ENCODE measurements at regions not wholly inside any gene's neighbourhood (a gene's known extent, or its start where the extent isn't known, plus 50 kb on each side); places are given as distances from the start of the nearest gene placed in this dataset.

GRCh38 chr7:22655781-22656180 is 71.2 kb upstream of the IL6 start:
- DNase-seq, result no peak

- DNase-seq, result no peak
Observed at GRCh38 chr7:22654831-22655230, 72.2 kb upstream of the IL6 start.

- DNase-seq, result peak; percentile 78
Observed at GRCh38 chr7:22653951-22654350, 73.0 kb upstream of the IL6 start.

GRCh38 chr7:22651534-22652243 is 75.3 kb upstream of the IL6 start:
- no peak for DNase-seq

- no peak for DNase-seq
Observed at GRCh38 chr7:22651036-22651435, 76.0 kb upstream of the IL6 start.

- no peak for DNase-seq
Observed at GRCh38 chr7:22649686-22650085, 77.3 kb upstream of the IL6 start.

GRCh38 chr7:22647451-22648257 is 79.3 kb upstream of the IL6 start:
- DNase-seq, result no peak

GRCh38 chr7:22645418-22646181 is 81.4 kb upstream of the IL6 start:
- DNase-seq, result no peak

GRCh38 chr7:22642454-22642853 is 84.5 kb upstream of the IL6 start:
- DNase-seq, result no peak

GRCh38 chr7:22640269-22640668 is 86.7 kb upstream of the IL6 start:
- DNase-seq, result no peak

GRCh38 chr7:22639396-22639795 is 87.6 kb upstream of the IL6 start:
- no peak for DNase-seq

GRCh38 chr7:22635349-22635748 is 91.7 kb upstream of the IL6 start:
- DNase-seq, result no peak

- no peak for DNase-seq
Observed at GRCh38 chr7:22633954-22634474, 93.0 kb upstream of the IL6 start.

- DNase-seq, result no peak
Observed at GRCh38 chr7:22633286-22633953, 93.6 kb upstream of the IL6 start.

GRCh38 chr7:22632674-22633073 is 94.3 kb upstream of the IL6 start:
- no peak for DNase-seq

GRCh38 chr7:22631730-22632129 is 95.3 kb upstream of the IL6 start:
- no peak for DNase-seq

GRCh38 chr7:22630069-22630468 is 96.9 kb upstream of the IL6 start:
- DNase-seq, result no peak

GRCh38 chr7:22629056-22629455 is 97.9 kb upstream of the IL6 start:
- no peak for DNase-seq

GRCh38 chr7:22628112-22628511 is 98.9 kb upstream of the IL6 start:
- no peak for DNase-seq

GRCh38 chr7:22627136-22627535 is 99.9 kb upstream of the IL6 start:
- DNase-seq, result no peak

- no peak for DNase-seq
Observed at GRCh38 chr7:22625251-22625650, 101.7 kb upstream of the IL6 start.

- DNase-seq, result no peak
Observed at GRCh38 chr7:22624781-22625180, 102.2 kb upstream of the IL6 start.

Measured in NCI-H1092 (cell line).